ENCODE measurements at regions not wholly inside any gene's neighbourhood (a gene's known extent, or its start where the extent isn't known, plus 50 kb on each side); places are given as distances from the start of the nearest gene placed in this dataset.

- TF ChIP-seq JUN (IDR thresholded peaks at IDR 0.05; ENCODE audit: borderline replicate concordance, low read depth, low read length) (no peak), JUN (CRISPR knock-in tag; IDR thresholded peaks at IDR 0.05; ENCODE audit: borderline replicate concordance) (no peak), FOXK2 (conservative IDR thresholded peaks at IDR 0.05 in 1 of 2, IDR thresholded peaks at IDR 0.05 in 1 of 2; ENCODE audit: low read depth in 2 of 2) (no peak), ZBTB7A (IDR thresholded peaks at IDR 0.05; ENCODE audit: borderline replicate concordance, control insufficient read depth, low read depth, low read length) (no peak), SREBF1 (IDR thresholded peaks at IDR 0.05; ENCODE audit: borderline replicate concordance, low read depth, low read length) (no peak), RBM39 (optimal IDR thresholded peaks at IDR 0.05; ENCODE audit: low read depth, low read length) (no peak), ZNF224 (CRISPR knock-in tag; IDR thresholded peaks at IDR 0.05) (no peak), MAX (CRISPR knock-in tag; IDR thresholded peaks at IDR 0.05) (no peak), YY1 (IDR thresholded peaks at IDR 0.05; ENCODE audit: borderline replicate concordance in 1 of 3, control insufficient read depth in 1 of 3, extremely low read depth in 1 of 3, insufficient read depth in 3 of 3, insufficient read length in 1 of 3, insufficient replicate concordance in 2 of 3, low read depth in 1 of 3, low read length in 2 of 3) (no peak)
Measured at GRCh38 chr6:44022296-44022661, 105.0 kb downstream of the MRPL14 start.

All from K562 (cell line).